Stimulated activated CD8-positive, alpha-beta memory T cell treated with anti-CD3 and anti-CD28 coated beads, Interleukin-4, amount 100 ng/mL, for 24 hours (primary cell): ENCODE measurements at regions not wholly inside any gene's neighbourhood (a gene's known extent, or its start where the extent isn't known, plus 50 kb on each side); places are given as distances from the start of the nearest gene placed in this dataset.

ENCODE experiments used
- DNase-seq: peaks from one replicate; pipeline ENCODE4 v3.0.0-alpha.2; 2020; ENCODE audit warnings: low read depth

DNA sequence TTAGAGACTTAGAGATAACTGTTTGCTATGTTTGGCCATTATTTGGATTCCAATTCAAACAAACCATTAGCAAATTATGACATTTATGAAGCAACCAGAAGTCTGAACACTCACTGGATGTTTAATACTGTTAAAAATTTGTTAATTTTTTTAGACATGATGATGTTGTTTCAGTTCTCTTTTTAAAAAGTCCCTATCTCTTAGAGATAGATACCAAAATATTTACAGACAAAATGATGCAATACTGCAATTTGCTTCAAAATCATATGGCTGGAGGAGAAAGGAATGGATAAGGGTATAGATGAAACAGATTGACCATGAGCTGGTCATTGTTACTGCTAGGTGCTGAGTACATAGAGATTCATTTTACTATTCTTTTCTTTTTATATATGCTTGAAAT lies 534.6 kb downstream of the BCOR start:
- DNase-seq = no peak

DNA sequence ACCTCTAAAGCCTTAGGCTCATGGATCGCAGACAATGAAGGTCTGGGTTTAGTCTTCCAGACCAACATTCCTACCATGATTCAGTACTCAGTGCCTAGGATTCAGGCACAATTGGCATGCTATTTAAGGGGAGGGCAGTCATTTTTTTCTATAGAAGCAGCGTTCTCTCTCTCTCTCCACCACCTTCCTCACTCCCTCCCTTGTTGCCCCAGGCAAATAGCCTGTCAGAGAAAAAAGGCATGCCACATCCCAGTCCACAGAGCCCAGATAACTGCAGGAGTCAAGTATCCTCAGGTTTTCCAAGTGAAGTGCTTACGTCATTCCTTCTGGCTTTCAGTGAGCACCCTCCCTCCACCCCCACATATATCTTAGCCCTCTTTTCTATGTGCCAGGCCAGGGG lies 533.0 kb downstream of the BCOR start:
- no peak for DNase-seq

DNA sequence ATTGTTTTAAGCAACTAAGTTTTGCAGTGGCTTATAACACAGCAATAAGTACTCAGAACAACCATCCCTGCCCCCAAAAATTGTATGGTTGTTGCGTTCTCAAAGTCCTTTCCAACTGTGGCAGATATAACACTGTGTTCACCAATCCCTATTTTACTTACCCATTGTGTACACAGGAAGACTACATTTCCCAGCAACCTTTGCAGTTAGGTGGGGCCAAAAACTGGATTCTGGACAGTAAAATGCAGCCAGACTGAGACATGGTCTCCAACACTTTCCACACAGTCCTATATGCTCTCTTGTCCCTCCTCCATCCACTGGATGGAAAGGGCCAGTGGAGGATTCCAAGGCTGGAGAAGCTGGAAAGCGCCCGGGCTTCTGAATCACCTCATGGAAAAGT lies 523.6 kb downstream of the BCOR start:
- DNase-seq = no peak

DNA sequence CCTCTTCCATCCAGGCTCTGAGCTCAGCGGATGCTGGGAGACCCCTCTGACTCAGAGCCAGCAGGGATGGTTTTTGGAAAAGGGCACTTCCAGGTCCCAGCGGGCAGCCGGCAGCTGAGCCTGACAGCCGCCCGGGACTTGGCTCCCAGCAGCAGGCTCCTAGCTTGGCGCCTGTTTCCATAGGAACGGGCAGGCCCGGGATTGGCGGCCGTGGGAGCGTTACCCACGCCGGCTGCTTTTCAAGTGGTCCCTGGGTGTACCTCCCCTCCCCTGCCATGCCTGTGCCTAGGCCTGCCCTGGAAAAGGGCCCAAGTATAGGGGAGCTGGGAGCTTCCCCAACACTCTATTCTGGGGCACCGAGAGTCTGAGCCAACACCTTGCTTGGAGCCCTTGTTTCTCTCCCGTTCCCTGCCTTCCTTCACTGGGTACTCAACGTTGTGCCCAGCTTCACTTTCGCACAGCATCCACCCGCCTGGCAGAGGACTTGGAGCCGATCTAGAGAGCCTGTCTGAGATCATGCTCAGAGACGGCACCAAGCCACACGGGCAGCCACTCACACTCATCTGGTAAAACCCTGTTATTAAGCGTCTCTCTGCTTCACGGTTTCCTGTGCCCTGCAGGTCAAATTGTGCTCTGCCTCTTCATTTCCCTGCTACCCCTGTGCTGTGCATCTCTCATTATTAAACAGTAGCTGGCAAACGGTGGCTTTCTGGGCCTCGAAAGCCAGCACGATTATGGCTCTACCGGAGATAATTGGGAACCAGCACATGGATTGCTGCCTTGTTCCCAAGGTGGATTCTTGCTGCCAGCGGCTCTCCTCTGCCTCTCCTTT lies 521.5 kb downstream of the BCOR start:
- no peak for DNase-seq

DNA sequence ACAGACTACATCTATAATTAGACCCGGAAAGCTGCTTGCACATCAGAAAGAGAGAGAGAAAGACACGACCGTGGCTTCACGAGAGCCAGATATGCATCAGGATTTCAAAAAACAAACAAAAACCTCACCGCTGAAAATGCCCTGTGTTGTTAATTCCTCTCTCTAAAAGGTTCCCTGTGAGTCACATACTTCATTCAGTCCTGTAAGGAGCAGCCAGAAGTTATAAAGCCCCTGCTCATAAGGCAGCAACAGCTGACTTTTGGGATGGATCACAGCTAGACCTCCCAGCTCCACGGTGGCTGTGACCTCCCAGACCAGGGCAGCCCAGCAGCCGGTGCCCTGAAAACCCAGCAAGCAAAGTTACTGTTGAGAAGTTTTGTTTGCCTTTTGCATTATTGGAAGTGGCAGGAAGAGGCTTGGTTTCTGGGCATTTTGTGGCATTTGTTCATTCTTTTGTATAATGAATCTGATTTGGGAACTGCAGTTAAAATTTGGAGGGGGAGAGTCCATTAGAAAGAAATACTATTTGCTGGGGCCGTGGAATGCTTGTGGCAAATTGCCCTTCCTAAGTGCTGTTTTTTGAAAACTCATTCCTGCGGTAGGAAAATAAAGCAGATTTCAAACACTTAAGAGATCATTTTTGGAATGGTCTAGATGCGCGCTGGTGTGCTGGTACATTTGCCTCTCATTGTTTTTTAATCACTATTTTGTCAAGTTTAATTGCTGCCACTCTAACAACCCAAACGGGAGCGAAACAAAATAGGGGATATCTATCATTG lies 520.4 kb downstream of the BCOR start:
- DNase-seq = no peak

DNA sequence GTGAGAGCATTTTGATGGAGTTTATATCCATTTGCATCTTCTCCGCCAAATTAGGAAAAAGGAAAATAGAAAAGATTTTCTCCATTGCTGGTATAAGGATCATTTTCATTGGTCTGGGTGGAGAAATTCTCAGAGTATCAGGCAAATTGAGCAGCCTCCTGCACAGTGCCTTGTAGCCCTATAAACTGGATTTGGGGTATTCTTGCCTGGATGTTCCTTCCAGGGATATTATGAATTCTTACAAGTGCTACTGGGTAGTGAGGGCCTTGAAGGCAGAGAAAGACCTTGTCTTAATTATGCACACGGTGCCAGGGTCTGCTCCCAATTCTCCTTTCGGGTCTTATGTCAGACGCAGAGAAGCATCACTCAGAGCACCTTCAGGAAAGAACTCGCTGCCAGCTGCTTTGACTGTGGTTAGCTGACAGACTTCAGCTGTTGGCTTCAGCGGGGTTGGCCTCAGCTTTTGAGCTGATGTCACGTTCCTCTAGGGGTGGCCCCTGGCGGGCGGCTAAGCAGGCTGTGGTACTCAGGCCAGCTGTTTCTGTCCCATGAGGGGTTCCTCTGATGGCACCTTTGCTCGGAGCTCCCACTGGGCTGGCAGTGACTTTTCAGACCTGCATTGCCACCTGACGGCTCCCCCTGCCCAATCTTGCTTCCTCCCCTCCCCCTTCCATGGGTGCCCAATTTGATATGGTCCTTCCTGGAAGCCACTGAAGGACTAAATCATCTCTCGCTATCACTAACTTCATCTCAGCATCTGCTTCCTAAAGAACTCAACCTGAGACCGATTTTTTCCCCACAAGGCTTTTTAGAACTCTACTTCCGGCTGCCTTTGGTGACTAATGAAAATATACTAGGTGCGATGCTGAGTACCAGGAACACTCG lies 519.5 kb downstream of the BCOR start:
- DNase-seq = peak; percentile 24

DNA sequence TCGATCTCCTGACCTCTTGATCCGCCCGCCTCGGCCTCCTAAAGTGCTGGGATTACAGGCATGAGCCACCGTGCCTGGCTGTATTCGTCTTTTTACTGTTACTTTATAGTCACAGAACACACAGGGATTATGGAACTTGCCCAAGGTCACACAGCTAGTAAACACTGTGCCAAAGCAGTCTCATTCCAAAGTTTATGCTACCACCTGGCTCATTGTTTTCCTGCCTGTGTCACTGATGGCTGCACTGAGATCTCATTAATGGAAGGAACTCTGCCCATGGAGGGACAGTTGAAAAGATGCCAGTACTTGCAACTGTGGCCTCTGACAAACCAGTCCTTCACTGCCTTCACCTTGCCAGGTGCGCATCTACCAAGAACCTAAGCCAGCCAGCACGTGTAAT lies 517.7 kb downstream of the BCOR start:
- DNase-seq = no peak

DNA sequence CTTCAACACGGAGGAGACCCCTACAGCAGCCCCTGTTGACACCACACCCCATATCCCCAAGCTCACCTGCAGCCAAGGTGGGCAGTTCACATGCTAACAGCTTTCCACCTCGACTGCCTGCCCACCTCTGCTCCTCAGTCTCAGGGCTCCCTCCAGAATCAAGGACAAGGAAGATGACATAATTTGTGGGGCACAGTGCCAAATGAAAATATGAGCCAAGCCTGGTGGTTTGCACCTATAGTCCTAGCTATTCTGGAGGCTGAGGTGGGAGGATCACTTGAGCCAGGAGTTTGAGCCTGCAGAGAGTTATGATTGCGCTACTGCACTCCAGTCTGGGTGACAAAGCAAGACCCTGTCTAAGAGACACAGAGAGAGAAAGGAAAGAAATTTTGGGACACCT lies 516.3 kb downstream of the BCOR start:
- DNase-seq = no peak

DNA sequence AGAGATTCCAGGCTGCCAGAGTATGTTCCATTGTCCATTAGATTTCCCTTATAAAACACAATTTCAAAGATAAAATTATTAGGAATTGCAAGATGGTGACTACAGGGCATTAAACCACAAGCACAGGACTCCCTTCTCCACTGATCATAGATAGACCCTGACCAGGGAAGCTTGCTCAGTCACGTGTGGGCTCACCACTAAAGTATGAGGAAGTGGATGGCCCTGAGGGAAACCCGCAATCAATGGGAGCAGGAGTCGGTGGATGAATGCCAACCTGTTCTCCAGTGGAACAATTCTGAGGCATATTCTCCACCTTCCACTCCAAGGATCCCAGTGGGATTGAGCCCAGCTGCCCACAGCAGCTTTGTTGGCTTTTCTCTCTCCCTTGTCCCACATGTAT lies 515.7 kb downstream of the BCOR start:
- DNase-seq = no peak

DNA sequence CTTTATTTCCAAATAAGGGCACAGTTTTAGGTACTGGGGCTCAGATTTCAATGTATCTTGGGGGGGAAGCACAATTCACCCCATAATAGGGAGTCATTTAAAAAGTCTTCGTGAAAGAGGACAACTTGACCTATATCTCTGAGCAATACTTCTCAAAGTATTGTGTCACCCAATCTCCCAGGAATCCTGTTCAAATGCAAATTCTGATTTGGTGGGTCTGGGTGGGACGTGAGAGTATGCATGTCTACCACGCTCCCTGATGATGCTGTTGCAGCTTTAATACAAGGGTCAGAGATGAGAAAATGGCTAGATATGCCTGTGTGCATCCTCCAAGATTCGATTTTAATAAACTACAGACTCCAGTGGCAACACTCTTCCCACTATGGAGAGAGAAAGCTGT lies 514.8 kb downstream of the BCOR start:
- no peak for DNase-seq

DNA sequence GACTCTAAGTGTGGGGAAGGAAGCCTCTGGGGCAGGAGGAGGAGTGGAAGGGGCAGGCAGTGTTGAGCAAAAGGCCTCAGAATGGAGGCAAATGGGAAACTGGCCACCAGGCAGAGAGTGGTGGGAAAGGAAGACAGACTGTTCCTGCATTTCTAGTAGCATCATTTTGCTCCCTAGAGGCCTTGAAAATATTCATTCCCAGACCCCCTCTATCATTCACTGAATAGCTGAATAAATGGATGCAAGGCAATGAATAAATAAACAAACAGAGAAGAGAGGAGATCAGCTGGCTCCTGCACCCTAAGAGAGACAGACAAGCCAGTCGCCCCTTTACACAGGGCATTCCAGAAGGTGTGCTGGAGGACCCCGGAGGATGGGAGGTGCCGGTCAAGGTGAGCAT lies 511.9 kb downstream of the BCOR start:
- no peak for DNase-seq

DNA sequence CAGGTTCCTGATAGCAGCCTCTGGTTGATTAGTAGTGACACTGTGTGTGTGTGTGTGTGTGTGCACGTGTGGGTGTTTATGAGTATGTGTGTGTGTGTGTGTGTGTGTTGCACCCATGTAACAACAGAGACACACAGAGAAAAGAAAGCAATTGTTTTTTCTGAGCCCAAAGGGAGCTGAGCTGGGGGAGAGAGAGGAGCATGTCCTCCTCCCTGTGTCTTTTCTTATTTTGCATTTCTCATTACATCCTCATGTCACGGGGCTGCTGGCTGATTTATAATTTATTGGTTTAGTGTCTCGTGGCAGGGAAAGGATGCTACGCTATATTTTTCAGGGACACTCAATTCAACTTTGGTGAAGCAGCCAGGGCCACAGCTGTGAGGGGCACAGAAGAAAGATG lies 511.4 kb downstream of the BCOR start:
- DNase-seq = no peak

DNA sequence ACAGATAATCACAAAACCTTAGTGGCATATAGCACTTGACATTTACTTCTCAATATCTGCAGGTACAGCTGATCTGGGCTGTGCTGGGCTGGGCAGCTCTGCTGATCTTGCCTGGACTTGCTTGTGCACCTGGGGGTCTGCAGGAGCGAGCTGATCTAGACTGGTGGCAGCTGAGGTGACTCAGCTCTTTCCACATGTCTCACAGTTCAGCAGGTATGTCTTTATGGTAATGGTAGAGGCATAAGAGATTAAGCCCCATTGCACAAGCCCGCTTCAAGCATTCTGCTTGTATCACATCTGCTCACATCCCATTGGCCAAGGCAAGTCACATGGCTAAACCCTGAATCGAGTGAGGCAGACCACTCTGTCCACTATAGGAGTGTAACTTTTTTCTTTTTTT lies 506.7 kb downstream of the BCOR start:
- no peak for DNase-seq

DNA sequence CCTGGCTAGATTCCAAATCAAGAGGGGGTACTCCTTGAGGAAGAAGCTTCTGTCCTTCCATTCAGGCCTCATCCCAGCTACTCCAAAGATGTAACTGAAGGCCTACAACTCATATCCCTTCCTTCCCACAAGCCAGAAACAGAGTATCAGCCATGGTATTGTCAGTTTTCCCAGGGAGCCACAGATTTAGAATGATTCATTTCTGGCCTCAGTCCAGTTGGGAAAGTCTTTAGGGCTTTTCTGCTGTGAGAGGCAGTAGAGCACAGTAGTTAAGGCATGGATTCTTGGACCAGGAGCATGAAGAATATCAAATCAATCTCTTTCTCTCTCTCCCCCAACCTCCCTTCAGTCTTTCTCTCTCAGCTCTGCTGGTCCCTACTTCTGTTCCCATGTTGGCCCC lies 505.0 kb downstream of the BCOR start:
- DNase-seq = no peak

DNA sequence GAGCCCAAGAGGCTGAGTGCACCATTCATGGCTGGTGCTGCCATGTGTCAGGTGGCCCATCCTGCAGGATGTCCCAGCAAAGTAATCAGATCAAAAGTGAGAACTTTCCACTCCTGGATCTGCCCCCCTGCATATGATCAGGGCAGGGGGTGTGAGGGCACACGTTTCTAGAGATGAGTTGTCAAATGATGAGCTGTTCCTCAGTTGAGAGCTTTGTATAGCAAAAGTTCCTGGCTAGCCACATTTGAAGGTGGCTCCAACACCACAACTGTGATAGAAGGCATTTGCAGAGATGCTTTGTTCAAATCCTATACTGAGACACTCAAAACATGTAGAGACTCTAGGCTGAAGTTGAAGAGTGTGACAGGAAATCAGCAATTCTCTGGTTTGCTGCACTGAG lies 501.8 kb downstream of the BCOR start:
- no peak for DNase-seq

DNA sequence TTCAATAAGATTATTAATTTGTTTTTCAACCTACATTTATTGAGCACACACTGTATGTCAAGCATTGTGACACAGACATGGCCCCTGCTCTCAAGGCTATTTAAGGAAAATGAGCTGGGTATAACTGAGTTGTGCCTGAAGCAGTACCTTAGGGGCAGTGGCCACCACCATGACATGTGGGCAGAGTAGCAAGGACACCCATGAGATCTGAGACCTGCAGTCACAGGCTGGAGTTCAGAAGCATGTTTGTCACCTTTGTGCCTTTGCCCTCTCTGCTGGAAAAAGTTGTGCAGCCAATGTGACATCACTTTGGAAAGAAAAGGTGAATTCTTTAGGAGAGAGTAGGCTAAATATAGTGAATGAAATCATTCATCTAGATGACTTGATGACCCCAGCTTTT lies 501.3 kb downstream of the BCOR start:
- DNase-seq = no peak

DNA sequence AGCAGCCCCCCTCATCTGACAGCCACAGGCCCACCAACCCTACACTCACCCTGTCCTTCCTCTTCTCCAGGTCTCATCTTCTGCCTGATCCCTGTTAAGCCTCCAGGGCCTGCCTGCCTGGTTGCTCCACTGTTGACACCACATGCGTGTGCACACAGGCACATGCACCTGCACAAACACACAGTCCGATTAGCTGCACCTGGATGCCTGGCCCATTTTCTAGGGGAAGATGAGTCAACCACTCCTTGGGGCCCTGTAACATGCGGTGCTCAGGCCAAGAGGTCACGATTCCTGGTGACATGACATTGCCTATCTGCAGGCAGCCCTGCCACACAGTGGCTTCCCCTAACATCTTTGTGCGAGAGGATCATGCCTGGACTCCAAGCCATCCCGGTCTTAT lies 498.4 kb downstream of the BCOR start:
- DNase-seq = no peak

DNA sequence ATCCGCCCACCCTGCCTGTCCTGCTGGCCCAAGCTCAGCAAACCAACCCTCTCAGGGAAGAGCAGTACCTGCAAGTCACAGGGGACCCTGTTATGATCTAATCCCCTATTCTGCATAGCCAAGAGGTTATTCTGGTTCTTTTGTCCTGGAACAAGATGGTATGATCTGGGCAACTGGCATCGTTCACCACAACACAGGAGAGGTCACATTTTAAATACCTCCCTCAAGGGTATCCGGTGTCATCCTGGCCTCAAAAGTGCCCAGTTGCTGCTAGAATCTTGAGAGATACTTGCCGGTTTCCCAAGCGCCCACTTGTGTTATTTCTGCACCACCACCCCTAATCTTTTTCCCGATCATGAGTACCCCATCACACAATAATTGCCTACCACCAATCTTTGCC lies 497.5 kb downstream of the BCOR start:
- no peak for DNase-seq

DNA sequence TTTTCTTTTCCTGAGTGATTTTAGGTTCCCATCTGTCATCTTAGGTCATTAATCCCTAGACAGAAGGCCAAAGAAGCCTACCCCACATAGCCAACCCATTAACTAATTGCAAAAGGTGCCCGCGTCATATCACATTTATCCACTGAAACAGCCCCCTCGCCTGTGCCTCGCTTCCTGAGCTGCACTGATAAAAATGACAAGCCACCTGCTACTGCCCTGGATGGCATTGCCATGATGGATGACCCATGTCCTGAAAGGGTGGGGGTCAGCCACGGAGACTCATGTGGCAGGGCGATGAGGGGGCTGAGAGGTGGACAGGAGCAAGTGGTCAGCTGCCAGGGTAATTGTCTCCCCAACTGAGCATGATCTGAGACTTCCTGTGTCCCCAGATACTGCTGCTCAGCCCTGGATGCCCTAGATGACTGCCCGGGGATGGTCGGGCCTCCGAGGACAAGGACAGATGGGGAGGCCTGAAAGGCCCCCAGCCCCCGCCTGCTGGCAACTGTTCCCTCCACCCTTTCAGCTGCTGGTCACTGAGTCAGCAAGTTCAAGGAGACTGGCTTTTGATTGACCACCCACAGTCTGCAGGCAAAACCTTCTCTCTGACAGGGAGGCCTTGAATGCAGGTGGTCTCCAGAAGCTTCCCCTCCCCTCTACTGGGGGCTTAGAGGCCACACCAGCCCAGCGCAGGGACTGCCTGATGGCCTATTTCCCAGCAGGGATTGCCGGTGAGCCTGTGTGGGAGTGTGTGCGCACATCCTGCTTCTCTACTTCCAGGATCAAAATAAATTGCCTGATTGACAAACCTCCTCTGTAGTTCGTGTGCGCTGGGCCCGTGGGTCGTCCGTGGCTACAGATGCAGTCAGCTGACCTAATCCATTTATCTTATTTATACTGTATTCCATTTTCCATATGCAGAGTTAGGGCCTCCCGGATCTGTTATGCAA lies 496.3 kb downstream of the BCOR start:
- DNase-seq = no peak

DNA sequence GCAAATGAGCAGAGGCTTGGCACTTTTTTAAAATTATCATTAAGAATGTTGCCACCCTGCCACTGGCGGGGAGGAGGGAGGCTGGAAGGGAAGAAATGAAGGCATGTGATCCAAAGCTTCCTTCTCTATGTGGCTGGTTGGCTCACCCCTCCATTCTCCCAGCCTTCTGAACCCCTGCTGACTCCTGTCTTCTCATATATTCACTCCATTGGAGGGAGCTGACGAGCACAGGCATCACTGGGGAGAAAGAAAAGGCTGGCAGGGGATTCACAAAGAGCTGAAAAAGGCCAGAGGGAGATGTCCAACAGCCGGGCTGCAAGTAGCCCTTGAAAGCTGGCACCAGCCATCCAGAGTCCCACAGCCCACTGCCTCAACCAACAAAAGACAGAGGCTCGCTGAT lies 495.6 kb downstream of the BCOR start:
- no peak for DNase-seq

DNA sequence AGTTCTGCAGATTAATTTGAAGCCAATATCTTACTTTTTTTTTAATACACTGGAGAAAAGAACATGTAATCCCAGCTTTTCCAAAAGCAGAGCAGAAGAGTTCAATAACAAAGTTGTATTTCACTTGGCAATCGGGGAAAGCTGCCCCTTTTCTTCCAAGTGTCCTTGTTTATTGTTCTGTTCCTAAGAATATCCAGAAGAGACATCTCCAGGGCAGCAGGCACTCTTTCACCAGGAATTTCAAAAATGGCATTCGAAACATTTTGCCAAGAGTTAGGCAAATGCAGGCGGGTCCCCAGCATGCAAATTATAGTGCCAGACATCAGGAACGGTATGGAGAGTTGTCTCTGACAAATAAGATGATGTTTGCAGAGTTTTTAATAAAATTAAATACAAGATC lies 494.5 kb downstream of the BCOR start:
- DNase-seq = no peak

DNA sequence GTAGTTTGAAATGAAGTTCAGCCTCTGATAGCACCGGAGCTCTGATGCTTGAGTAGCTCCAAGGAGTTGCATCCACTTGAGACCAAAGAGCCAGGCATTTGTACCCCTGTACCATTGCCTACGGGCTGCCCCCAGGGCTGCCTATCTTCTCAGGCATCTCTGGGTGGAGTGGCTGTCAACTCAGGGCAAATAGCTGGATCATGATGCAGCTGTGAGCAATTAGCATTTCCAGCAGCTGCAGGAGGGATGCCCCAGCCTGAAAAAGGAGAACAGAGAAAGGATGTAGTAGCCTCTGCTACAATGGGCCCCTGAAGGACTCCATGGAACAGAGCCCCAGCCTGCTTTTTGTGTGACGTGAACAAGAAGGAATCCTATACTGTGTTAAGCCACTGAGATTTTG lies 492.6 kb downstream of the BCOR start:
- DNase-seq = no peak
